ENCODE measurements at regions not wholly inside any gene's neighbourhood (a gene's known extent, or its start where the extent isn't known, plus 50 kb on each side); places are given as distances from the start of the nearest gene placed in this dataset.

GRCh38 chr14:51424561-51425251 is 184.7 kb downstream of the TMX1 start:
- TF ChIP-seq EZH2 (IDR thresholded peaks at IDR 0.05): no peak
- no peak for TF ChIP-seq POLR2AphosphoS5 (IDR thresholded peaks at IDR 0.05; ENCODE audit: borderline replicate concordance, low read depth, low read length)
